Stimulated activated CD4-positive, alpha-beta T cell treated with anti-CD3 and anti-CD28 coated beads, Interleukin-4, amount 100 ng/mL, for 48 hours (primary cell): ENCODE measurements at regions not wholly inside any gene's neighbourhood (a gene's known extent, or its start where the extent isn't known, plus 50 kb on each side); places are given as distances from the start of the nearest gene placed in this dataset.
"Not testable (repeated sequence)": the region's sequence is repeated elsewhere in the genome, so short reads cannot be mapped to it uniquely, and the experiment has no call there.

Experiments used
- DNase-seq, 2 donors: peaks; one replicate each; pipeline ENCODE4 v3.0.0-alpha.2; 2020; ENCODE audit warnings: low read depth in 2 of 2

DNA sequence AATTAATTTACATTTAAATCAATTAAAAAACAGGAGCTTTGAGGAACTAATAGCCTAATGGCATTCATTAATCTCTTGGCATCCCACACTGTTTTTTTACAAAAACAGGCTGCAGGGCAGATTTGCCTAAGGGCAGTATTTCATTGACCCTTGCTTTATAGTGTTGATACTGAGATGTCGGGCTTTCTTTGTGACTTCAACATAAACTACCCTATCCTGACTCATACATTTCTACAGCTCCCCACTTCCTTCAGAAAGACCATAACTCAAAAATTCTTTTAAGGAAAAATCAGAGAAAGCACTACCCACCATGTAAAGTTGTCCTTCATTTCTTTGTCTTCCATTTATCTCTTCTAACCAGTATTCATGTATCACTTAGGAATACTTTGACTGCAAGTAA is 92.2 kb upstream of the NT5E start:
- DNase-seq = no peak

DNA sequence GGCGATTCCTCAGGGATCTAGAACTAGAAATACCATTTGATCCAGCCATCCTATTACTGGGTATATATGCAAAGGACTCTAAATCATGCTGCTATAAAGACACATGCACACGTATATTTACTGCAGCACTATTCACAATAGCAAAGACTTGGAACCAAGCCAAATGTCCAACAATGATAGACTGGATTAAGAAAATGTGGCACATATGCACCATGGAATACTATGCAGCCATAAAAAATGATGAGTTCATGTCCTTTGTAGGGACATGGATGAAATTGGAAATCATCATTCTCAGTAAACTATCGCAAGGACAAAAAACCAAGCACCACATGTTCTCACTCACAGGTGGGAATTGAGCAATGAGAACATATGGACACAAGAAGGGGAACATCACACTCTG is 93.1 kb upstream of the NT5E start:
- DNase-seq = not testable (repeated sequence)

GRCh38 chr6:85355816-85356215 is 94.1 kb upstream of the NT5E start:
- DNase-seq = no peak

- peak; percentile 17 to 55 for DNase-seq
Measured at GRCh38 chr6:85354761-85355618, 94.9 kb upstream of the NT5E start.

GRCh38 chr6:85353012-85353411 is 96.9 kb upstream of the NT5E start:
- DNase-seq = no peak

GRCh38 chr6:85348643-85349042 is 101.2 kb upstream of the NT5E start:
- no peak for DNase-seq

- no peak for DNase-seq
Measured at GRCh38 chr6:85347812-85348211, 102.1 kb upstream of the NT5E start.

DNA sequence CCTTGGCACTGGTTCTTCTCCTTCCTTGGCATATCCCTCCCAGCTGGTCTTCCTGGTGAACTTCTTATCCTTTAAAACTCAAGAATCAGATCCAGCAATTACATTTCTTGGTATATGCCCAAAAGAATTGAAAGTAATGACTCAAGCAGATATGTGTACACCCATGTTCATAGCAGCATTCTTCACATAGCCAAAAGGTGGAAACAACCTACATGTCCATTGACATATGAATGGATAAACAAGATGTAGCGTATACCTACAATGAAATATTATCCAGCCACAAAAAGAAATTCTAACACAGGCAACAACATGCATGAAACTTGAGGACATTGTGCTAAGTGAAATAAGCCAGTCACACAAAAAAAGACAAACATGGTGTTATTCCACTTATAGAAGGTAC is 103.7 kb upstream of the NT5E start:
- no peak for DNase-seq

DNA sequence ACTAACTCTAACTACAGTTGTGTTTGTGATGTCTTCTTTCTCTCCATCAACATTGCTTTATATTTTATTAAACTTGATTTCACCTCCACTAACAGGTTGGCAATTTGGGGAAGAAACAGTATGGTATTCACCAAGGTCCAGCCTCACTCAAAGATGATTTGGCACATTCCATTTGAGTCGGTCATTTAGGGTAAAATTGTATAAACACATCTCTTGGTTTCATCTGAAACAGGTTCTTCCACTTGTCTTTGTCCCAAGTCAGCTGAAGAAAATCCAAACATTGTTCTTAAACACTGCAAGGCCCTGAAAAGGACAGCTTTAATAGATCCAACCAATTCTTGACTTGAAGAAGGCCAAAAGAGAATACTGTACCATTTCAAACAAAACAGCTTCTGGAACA is 104.9 kb upstream of the NT5E start:
- DNase-seq = no peak

- no peak for DNase-seq
Measured at GRCh38 chr6:85343428-85343827, 106.5 kb upstream of the NT5E start.

DNA sequence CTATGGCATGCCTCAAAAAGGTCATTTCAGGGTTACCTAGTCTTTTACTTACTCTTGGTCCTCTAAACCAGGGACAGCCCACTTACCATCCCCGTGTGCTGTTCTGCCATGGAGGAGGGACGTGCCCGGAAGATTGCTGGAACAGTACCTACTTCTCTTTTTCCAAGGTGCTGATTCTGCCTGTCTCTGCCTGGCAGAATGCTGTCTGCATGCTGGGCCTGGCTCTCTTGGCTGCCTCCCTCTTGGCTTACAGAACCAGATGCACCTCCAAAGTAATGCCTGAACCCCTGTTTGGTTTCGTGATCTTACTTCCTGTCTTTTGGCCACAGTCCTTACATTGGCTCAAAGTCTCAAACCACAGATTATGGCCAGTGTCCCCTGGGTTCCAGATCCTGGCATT is 120.7 kb upstream of the NT5E start:
- no peak for DNase-seq

- not testable (repeated sequence) for DNase-seq
Measured at GRCh38 chr6:85325811-85326210, 124.1 kb upstream of the NT5E start.

GRCh38 chr6:85323435-85324040 is 126.3 kb upstream of the NT5E start:
- peak; percentile 65 to 79 for DNase-seq

DNA sequence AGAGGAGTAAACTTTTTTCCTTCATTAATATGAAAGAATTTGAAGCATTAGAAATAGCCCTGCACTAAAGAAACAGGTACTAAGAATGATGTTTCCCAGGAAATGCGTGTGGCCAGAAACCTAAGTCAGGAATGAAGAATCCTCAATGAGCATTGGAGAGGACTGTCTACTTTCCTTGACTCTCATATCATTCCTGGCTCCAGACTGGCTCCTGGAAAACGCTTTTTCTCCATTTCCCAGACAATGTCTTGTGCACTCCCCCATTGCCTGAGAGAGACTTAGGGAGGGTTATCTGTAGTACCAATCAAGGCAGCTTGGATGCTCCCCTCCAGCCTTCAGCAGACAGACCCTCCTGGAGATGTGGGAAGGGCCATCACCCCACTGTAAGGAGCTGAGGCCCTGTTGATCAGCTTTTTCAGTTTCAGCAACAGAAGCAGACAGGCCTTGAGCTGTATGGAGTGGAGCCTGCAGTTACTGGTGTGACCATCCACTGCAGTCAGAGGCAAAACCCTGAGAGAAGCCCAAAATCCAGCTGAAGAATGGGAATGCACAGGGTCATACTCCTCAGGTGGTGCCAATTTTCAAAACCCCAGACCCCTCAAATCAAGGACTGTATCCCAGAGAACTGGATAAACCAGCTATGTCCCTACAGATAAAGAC is 127.3 kb upstream of the NT5E start:
- DNase-seq = no peak

DNA sequence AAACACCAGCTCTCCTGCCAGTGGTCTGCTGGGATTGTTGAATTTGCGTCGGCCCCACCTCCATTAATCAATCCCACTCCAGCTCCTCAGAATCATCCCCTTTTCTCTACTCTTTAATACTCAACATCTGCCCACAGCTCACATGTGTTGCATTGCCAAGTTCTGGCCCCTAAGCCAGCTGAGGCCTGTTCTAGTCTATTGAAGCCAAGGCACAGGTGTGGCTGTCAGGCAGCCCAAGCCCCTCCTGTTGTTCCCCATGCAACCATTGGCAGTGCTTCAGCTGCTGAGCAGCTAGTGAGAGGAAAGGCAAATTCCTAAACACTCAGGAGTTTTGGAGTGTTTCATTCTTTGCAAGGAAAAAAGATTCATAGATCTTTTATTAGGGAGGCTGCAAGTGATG is 128.0 kb upstream of the NT5E start:
- DNase-seq = no peak

DNA sequence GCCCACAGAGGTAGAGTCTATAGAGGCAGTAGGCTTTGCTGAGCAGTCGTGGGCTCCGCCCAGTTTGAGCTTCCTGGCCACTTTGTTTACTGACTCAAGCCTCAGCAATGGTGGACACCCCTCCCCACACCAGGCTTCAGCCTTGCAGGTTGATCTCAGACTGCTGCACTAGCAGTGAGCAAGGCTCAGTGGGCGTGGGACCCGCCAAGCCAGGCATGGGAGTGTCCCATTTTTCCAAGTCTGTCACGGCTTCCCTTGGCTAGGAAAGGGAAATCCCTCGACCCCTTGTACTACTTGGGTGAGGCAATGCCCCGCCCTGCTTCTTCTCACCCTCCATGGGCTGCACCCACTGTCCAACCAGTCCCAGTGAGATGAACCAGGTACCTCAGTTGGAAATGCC is 135.3 kb upstream of the NT5E start:
- no peak for DNase-seq

GRCh38 chr6:85300581-85300980 is 149.3 kb upstream of the NT5E start:
- DNase-seq = no peak

DNA sequence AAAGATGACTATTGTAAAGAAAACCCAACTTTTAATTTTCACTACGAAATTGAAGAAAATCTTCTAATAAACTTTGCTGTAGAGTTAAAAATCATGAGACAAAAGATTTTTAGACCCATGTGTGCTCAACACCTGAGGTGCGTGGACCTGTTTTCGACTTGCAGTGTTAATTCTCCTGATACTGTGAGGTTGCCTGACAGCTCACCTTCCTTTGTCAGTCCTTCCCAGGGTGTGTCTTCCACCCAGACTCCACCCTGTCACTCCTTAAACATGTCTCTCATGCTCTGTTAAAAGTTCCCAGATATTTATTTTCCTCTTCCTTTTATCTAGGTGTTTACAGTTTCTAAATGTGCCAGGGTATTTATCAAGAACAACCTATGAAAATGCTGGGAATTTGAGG is 151.3 kb upstream of the NT5E start:
- DNase-seq = no peak

DNA sequence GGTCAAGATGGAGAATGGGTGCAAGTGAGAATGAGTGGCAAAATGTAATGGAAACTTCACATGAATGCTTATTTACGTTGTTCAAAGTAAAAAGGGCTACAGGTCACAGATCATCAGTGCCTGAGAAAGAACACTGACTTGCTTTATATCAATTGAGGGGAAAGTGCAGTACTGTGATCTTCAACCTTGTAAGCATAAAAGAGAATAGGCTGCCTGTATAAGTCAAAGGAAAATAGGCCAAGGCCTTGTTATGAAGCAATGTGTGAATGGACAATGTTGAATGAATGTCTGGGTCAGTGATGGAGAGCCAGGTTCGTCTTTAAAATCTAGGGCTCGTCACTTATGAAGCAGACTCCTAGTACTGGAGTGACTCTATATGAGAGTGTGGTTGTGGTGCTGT is 158.6 kb upstream of the NT5E start:
- DNase-seq = no peak

DNA sequence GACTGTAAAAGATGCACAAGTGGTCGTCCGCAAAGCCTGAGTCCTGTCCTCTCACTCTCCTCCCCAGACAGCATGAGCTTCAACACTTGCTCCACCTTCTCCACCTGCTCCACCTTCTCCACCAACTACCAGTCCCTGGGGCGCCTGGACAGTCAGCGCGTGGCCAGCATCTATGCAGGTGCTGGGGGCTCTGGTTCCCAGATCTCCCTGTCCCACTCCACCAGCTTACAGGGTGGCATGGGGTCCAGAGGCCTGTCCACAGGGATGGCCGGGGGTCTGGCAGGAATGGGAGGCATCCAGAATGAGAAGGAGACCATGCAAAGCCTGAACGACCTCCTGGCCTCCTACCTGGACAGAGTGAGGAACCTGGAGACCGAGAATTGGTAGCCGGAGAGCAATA is 162.2 kb upstream of the NT5E start:
- no peak for DNase-seq

- no peak for DNase-seq
Measured at GRCh38 chr6:85287158-85287557, 162.7 kb upstream of the NT5E start.

GRCh38 chr6:85286507-85286906 is 163.4 kb upstream of the NT5E start:
- not testable (repeated sequence) for DNase-seq

DNA sequence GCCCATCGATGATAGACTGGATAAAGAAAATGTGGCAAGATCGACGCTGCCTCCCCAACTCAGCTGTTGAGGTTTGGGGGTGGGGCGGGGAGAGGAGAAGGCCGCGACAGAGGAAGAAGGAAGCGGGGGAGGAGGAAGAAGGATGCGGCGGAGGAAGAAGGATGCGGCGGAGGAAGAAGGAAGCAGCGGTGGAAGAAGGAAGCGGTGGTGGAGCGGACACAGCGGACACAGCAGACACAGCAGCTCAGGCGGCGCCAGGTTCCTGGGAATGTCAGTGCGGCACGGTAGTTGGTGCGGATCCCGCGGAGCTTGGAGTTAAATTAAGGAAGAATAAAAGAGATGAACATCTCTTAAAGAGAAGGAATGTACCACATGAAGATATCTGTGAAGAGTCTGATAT is 163.9 kb upstream of the NT5E start:
- DNase-seq = no peak
